GM18520 (cell line): ENCODE measurements at regions not wholly inside any gene's neighbourhood (a gene's known extent, or its start where the extent isn't known, plus 50 kb on each side); places are given as distances from the start of the nearest gene placed in this dataset.
"Not testable (repeated sequence)": the region's sequence is repeated elsewhere in the genome, so short reads cannot be mapped to it uniquely, and the experiment has no call there.

ENCODE experiments used
- ATAC-seq: cut with Tn5 transposase; IDR thresholded peaks from one replicate; pipeline ENCODE4 v1.9.1; 2021; ENCODE audit not compliant: unreplicated experiment

GRCh38 chr9:29432191-29432590 lies 1858.9 kb upstream of the C9orf72 start:
- no peak for ATAC-seq

DNA sequence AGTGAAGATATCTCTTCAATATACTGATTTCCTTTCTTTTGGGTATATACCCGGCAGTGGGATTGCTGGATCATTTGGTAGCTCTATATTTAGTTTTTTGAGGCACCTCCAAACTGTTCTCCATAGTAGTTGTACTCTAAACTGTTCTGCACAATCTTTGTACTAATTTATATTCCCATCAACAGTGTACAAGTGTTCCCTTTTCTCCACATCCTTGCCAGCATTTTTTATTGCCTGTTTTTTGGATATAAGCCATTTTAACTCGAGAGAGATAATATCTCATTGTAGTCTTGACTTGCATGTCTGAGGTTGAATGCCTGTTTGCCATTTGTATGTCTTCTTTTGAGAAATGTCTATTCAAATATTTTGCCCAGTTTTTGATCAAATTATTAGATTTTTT lies 1859.4 kb upstream of the C9orf72 start:
- not testable (repeated sequence) for ATAC-seq

DNA sequence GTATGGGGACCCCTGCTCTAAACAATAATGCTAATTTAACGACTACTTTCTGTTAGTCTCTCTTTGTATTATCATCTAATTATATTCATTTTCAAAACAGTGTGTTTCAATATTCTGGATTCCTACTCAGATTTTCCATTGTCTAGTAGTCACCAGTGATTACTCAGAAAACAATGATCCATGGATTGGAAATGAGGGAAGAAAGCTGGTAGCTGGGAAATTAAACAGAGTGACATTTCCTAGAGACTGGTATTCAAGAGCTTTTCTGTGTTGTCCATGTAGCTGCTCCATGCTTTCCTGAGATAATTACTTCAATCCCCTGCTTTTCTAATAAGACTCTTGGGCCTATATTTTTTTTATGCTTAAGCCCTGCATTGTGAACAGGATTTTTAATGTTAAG lies 1862.1 kb upstream of the C9orf72 start:
- no peak for ATAC-seq

- no peak for ATAC-seq
These were observed 1864.2 kb upstream of the C9orf72 start for GRCh38 chr9:29437526-29437925.

DNA sequence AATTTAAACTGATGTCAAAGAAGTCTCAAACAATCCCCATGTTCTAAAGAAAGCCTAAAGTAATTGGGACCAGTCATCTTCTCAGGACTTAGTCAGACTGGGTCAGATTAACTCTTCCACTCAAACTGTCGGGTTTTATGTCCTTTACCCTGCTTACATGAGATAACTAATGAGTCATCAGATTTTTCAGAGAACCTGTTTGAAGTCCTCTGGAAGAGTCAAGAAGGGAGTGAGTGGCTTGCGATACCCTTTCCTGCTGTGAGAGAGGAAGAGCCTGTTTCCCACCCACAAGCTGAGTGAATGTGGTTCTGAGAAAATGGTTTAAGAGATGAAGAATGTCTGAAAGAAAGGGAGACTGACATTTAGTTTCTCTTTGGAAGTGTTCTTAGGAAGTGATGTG lies 1866.7 kb upstream of the C9orf72 start:
- ATAC-seq = no peak

GRCh38 chr9:29440449-29440848 lies 1867.2 kb upstream of the C9orf72 start:
- ATAC-seq = no peak

DNA sequence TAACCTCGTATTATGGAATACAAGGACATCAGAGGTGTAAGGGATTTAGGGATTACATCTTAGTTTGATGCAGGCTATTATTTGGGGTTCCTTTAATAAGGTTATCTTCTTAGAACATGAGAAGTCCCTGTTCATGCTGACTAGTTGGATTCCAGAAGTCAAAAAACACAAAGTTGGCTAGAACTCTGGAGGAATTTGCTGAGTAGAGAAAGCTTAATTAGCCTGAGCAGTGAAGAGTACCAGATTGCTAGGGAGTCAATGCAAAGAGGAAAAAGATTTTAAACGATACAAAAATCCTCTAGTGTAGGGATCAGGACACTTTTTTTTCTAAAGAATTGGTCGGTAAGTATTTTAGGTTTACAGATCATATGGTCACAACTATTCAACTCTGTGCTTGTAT lies 1872.5 kb upstream of the C9orf72 start:
- ATAC-seq = no peak

- no peak for ATAC-seq
These were observed 1876.0 kb upstream of the C9orf72 start for GRCh38 chr9:29449306-29449705.

DNA sequence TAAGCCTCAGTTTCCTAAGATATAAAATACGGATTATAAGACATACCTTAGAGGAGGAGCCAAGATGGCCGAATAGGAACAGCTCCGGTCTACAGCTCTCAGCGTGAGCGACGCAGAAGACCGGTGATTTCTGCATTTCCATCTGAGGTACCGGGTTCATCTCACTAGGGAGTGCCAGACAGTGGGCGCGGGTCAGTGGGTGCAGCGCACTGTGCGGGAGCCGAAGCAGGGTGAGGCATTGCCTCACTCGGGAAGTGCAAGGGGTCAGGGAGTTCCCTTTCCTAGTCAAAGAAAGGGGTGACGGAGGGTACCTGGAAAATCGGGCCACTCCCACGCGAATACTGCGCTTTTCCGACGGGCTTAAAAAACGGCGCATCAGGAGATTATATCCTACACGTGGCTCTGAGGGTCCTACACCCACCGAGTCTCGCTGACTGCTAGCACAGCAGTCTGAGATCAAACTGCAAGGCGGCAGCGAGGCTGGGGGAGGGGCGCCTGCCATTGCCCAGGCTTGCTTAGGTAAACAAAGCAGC lies 1877.1 kb upstream of the C9orf72 start:
- ATAC-seq = not testable (repeated sequence)

GRCh38 chr9:29456940-29457339 lies 1883.7 kb upstream of the C9orf72 start:
- no peak for ATAC-seq

DNA sequence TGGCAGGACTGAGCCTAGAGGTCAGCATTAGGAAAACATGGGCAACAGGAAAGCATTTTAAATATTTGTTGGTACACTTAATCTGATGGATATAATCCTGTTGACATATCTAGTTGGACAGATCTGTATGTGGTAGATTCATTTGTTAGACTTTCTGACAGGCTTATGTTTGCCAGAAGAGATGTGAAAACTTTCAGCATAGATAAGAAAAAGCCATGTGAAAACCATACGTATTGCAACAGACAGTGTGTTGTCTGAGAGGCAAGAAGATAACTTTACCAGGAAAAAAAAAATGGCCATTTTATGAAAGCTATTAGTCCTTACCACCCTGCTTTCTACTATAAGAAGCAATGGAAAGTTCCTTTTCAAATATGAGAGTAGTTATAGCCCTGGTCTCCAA lies 1902.2 kb upstream of the C9orf72 start:
- no peak for ATAC-seq

DNA sequence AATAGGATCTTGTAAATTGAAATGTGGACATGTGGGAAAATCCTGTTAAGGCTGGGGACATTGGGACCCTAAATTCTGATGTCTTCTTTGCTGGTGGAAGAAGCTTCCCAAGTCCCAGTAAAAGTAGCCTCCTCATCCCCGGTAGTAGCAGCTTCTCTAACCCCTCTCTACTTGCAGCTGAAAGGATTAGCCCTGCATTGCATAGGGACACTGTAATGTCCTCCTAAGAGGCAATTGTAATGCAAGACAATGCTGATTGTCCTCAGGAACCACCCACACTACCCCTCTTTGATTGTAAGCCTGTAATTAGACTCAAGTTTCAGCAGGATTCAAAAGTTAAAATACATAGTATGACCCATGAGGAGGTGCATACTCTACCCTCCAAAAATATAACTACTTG lies 1938.4 kb upstream of the C9orf72 start:
- no peak for ATAC-seq

DNA sequence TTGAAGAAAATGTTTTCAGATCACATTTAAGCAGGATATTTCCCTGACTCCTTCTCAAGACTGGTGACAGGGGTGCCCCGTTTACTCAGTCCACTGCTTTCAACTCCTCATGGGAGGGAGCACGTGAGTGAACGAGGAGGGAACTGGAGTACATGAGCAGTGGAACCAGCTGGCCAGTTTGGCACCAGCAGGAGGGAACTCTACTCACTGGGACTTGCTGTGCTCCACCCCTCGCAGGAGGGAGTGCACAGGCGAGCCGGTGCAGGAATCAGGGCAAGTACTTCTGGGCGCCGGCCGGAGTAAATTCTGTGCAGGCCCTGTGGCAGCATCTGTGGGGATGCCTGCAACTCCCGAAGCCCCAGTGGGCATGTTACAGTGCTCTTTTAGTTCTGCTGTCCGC lies 1941.1 kb upstream of the C9orf72 start:
- ATAC-seq = no peak

DNA sequence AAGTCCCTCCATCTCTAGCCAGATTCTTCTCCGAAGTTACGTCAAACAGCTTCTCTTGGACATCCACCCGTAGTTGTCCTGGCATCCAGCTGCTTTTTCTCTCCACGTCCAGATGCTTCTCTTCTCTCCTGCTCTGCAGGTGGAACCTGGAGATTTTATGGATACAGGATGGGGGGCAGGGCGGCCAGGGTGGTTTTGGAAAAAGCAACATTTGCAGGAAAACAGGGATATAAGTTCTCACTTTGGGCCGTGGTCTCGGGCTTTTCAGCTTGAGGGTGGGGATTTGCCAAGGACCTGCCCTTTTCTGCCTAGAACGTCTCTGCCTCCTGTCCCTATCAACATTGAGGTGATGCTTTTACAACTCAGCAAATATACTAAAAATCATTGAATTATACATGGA lies 1941.6 kb upstream of the C9orf72 start:
- ATAC-seq = no peak

DNA sequence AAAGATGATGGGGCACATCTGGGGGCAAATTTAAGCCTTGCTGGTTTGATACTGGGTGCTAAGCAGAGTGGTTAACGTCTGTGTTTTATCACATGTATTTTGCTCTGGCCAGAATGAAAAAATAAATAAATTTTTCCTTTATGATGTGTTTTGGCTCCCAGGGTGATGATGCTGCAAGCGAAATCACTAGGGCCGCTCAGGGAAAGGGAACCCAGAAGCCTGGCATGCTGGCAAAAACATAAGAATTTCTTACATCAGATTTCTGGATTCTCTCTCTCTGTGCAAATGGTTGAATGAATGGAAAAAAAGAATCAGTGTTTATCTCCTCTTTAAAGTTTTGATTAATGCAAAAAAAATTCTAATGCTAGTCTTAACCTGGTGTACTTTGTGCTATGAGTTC lies 1975.2 kb upstream of the C9orf72 start:
- ATAC-seq = no peak

DNA sequence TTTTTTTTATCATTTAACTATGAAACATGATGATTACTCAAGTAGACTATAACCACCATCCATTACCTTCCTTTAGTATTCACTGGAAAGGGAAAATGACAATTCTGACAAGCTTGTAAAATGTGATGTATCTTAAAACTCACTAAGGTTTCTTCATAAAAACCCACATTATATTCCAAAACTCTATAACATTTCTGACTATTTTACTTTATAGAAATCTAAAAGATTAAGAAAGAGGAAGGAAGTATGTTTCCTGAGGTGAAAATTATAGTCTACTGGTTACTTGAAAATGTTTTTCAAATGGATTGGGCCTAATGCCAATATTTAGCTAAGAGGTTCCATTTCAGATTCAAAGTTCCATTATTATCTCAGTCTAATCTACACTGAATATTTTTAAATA lies 1982.2 kb upstream of the C9orf72 start:
- ATAC-seq = no peak

GRCh38 chr9:29556317-29556716 lies 1983.0 kb upstream of the C9orf72 start:
- ATAC-seq = no peak

DNA sequence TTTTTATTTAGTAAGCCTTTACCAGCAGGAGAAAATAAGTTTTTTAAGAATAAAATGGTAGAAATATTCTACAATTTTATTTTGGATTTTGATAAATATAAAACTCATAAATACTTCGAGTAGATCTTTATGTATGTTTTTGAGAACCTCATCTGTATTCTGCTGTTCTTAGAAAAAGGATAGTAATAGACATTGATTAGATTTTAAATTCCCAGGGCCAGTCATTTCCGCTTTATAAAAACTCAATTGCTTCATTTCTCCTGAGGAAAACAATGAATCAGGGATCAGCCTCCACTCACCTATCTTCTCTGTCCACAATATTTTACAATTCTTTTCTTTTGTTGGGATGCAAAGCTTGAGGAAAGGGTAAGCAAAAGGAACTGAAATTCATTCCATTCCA lies 1983.5 kb upstream of the C9orf72 start:
- no peak for ATAC-seq

GRCh38 chr9:29564564-29564963 lies 1991.3 kb upstream of the C9orf72 start:
- no peak for ATAC-seq

DNA sequence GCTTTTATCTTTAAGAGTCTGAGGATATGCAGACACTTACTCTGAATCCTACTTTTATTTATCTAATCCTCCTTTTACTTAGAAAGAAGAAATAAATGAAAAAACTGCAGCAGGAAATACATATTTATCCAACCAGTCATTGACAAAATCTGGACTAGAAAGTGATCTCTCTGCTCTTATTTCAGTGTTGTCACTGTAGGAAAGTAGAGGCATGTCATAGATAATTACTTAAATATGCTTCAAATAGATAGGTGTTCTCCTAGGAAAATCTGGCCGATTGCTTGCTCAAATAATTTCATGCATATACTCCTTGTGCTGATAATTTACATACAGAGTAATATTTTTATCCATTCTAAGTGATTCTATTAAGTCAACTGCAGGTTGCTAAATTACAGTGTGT lies 2001.9 kb upstream of the C9orf72 start:
- ATAC-seq = no peak

- no peak for ATAC-seq
These were observed 2015.1 kb upstream of the C9orf72 start for GRCh38 chr9:29588361-29588760.

DNA sequence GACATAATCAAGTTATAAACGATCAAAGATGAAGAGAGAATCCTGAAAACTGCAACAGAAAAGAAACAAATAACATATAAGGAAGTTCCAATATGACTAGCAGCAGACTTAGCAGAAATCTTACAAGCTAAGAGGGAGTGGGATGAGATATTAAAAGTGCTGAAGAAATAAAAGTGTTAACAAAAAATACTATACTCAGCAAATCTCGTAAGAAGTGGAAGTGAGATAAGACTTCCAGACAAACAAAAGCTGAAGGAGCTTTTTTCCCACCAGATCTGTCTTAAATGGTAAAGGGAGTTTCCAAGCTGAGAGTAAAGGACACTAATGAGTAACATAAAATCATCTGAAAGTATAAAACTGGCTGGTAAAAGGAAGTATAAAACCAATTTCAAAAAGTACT lies 2036.0 kb upstream of the C9orf72 start:
- no peak for ATAC-seq

DNA sequence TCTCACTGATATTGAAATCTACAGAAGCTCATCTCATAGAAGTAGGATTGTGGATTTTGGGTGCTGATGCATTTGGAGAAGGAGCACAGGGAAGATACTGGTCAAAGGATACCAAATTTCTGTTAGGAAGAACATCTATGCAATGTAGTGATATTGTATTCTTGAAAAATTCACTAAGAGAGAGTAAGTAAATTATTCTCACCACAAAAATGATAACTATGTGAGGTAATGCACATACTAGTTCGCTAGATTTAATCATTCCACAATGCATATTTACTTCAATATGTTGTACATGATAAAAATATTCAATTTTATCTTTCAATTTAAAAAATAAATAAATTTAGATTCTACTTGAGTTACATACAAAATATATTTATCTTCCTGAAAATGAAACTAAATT lies 2040.5 kb upstream of the C9orf72 start:
- no peak for ATAC-seq

DNA sequence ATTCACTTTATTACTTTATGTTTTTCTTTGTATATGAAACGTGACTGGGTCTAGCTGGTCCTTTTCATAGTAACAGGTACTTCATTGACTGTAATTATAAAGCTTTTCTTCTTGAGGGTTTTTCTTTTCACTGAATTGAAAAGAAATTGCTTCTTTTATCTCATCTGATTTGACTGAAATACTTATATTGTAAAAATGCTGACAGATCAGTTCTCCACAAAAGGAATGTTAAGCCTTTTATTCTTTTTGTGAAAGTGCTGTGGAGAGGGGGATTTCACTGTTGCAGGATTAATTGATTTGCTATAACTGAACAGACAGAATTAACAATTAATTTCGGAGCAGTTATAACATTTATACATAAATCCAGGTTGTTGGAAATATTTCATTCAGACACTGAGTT lies 2043.6 kb upstream of the C9orf72 start:
- ATAC-seq = no peak
